SIG-M5 treated with dmso at 0.1 percent for 504 hours (cell line): ENCODE measurements at regions not wholly inside any gene's neighbourhood (a gene's known extent, or its start where the extent isn't known, plus 50 kb on each side); places are given as distances from the start of the nearest gene placed in this dataset.

Source experiments
- DNase-seq: peaks from one replicate; lab custom pipeline; 2025; ENCODE audit not compliant: unreplicated experiment; lab: John Stamatoyannopoulos, UW

DNA sequence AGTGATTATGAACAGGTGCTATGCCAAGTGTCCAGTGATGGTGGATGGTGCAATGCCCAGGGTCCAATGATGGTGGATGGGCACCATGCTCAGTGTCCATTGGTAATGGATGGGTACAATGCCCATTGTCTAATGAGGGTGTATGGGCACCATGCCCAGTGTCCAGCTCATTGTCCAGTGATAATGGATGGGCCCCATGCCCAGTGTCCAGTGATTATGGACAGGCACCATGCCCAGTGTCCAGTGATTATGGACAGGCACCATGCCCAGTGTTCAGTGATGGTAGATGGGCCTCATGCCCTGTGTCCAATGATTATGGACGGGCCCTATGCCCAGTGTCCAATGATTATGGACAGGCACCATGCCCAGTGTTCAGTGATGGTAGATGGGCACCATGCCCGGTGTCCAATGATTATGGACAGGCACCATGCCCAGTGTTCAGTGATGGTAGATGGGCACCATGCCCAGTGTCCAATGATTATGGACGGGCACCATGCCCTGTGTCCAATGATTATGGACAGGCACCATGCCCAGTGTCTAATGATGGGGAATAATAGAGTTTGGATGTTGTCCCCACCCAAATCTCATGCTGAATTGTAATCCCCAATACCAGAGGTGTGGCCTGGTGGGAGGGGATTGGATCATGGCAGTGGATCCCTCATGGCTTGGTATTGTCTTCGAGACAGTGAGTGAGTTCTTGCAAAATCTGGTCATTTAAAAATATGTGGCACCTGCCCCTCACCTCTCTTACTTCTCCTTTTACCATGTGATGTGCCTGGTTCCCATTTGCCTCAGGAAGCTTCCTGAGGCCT, 87.8 kb downstream of the ANKRD10 start:
- no peak for DNase-seq
